ENCODE measurements at regions not wholly inside any gene's neighbourhood (a gene's known extent, or its start where the extent isn't known, plus 50 kb on each side); places are given as distances from the start of the nearest gene placed in this dataset.

- peak; percentile 51 for DNase-seq
Observed at GRCh38 chr10:117720931-117721835, 178.6 kb downstream of the EMX2 start.

- no peak for DNase-seq
Observed at GRCh38 chr10:117721873-117722272, 179.3 kb downstream of the EMX2 start.

- no peak for DNase-seq
Observed at GRCh38 chr10:117723343-117723742, 180.8 kb downstream of the EMX2 start.

- no peak for DNase-seq
Observed at GRCh38 chr10:117725993-117726392, 183.4 kb downstream of the EMX2 start.

- no peak for DNase-seq
Observed at GRCh38 chr10:117726596-117727295, 184.2 kb downstream of the EMX2 start.

- no peak for DNase-seq
Observed at GRCh38 chr10:117727421-117727820, 184.9 kb downstream of the EMX2 start.

- no peak for DNase-seq
Observed at GRCh38 chr10:117728087-117728486, 185.5 kb downstream of the EMX2 start.

GRCh38 chr10:117729156-117729555 lies 186.6 kb downstream of the EMX2 start:
- no peak for DNase-seq

GRCh38 chr10:117731121-117731791 lies 188.7 kb downstream of the EMX2 start:
- DNase-seq = no peak

GRCh38 chr10:117734731-117735405 lies 192.3 kb downstream of the EMX2 start:
- DNase-seq = peak; percentile 82

- DNase-seq = no peak
Observed at GRCh38 chr10:117736655-117737054, 194.1 kb downstream of the EMX2 start.

- DNase-seq = no peak
Observed at GRCh38 chr10:117740088-117740487, 197.5 kb downstream of the EMX2 start.

- no peak for DNase-seq
Observed at GRCh38 chr10:117740691-117741222, 198.2 kb downstream of the EMX2 start.

- DNase-seq = no peak
Observed at GRCh38 chr10:117741524-117741923, 199.0 kb downstream of the EMX2 start.

- peak; percentile 60 for DNase-seq
Observed at GRCh38 chr10:117743509-117743908, 201.0 kb downstream of the EMX2 start.

GRCh38 chr10:117745301-117745700 lies 202.8 kb downstream of the EMX2 start:
- no peak for DNase-seq

- no peak for DNase-seq
Observed at GRCh38 chr10:117746541-117747448, 204.2 kb downstream of the EMX2 start.

GRCh38 chr10:117747636-117748035 lies 205.1 kb downstream of the EMX2 start:
- no peak for DNase-seq

GRCh38 chr10:117748058-117748457 lies 205.5 kb downstream of the EMX2 start:
- no peak for DNase-seq

GRCh38 chr10:117750616-117751015 lies 208.1 kb downstream of the EMX2 start:
- DNase-seq = no peak

GRCh38 chr10:117751259-117751658 lies 208.7 kb downstream of the EMX2 start:
- no peak for DNase-seq

- no peak for DNase-seq
Observed at GRCh38 chr10:117752103-117752502, 209.6 kb downstream of the EMX2 start.

All from retina (tissue), 1 donor.